ENCODE measurements at regions not wholly inside any gene's neighbourhood (a gene's known extent, or its start where the extent isn't known, plus 50 kb on each side); places are given as distances from the start of the nearest gene placed in this dataset.

DNA sequence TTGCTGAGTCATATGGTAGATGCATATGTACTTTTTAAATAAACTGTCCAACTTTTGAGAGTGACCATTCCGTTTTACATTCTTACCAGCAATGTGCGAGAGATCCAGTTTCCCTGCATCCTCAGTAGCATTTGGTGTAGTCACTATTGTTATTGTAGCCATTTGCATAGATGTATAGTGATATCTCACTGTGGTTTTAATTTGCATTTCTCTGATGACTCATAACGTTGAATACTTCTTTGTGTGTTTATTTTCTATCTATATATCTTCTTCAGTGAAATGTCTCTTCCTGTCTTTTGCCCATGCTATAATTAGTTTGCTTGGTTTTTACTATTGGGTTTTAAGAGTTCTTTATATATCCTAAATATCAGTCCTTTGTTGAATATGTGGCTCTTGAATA is 255.7 kb upstream of the GRM7 start:
- intact Hi-C loops (cut with DNase I) = no loop called here
- H3K36me3 ChIP-seq = no peaks in the 10 kb centered on the region
- no peak overlapping the region for H3K27ac ChIP-seq
- no peaks in the 10 kb centered on the region for H3K9me3 ChIP-seq
- H3K4me1 ChIP-seq = no peaks in the 10 kb centered on the region
- 77 to 80% methylated on average over 3 of the region's 3 CpGs for WGBS, 2 donors
- no peak overlapping the region for H3K4me3 ChIP-seq (replicated peaks in 1 of 3)
- TF ChIP-seq CTCF (IDR thresholded peaks at IDR 0.05) (no peak), POLR2A (IDR thresholded peaks at IDR 0.05) (no peak)
- no peak for DNase-seq
- H3K27me3 ChIP-seq = no peaks in the 10 kb centered on the region

DNA sequence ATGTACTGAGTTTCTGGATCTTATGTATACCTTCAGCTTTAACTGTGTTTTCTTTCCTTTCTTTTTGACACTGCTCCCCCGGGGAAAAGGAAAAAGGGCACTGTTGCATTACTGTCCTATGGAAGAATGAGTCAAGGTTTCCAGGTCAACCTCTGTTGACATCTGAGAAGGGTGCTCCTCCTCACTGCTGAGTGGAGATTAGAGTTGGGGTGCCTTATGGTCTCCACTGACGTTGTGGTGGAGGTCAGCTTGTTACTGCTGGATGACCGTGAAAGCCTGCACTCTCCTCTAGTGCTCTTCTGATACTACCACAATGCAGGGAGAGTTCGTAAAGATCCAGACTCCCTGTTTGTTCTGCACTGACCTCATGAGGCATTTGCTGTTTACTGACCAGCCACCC is 252.1 kb upstream of the GRM7 start:
- H3K36me3 ChIP-seq = no peaks in the 10 kb centered on the region
- TF ChIP-seq POLR2A (IDR thresholded peaks at IDR 0.05) = no peak
- TF ChIP-seq CTCF (IDR thresholded peaks at IDR 0.05) = no peak
- intact Hi-C loops (cut with DNase I) = no loop called here
- H3K4me1 ChIP-seq = no peaks in the 10 kb centered on the region
- WGBS, 2 donors = 70% methylated on average over 2 of the region's 4 CpGs; no CpG with 5 or more reads in 1 of the 2 donors
- H3K27me3 ChIP-seq = no peaks in the 10 kb centered on the region
- no peaks in the 10 kb centered on the region for H3K9me3 ChIP-seq
- no peak overlapping the region for H3K4me3 ChIP-seq (replicated peaks in 1 of 3)
- DNase-seq = no peak
- no peak overlapping the region for H3K27ac ChIP-seq

- 87% methylated on average over 4 of the region's 4 CpGs; no CpG with 5 or more reads in 1 of the 2 donors for WGBS, 2 donors
- DNase-seq = no peak
- no peaks in the 10 kb centered on the region for H3K36me3 ChIP-seq
- H3K27me3 ChIP-seq = no peaks in the 10 kb centered on the region
- no peak overlapping the region for H3K4me3 ChIP-seq (replicated peaks in 1 of 3)
- H3K9me3 ChIP-seq = no peaks in the 10 kb centered on the region
- no peaks in the 10 kb centered on the region for H3K4me1 ChIP-seq
- no peak overlapping the region for H3K27ac ChIP-seq
- TF ChIP-seq CTCF (IDR thresholded peaks at IDR 0.05) (no peak), POLR2A (IDR thresholded peaks at IDR 0.05) (no peak)
- intact Hi-C loops (cut with DNase I) = no loop called here
Observed at GRCh38 chr3:6612034-6612616, 248.8 kb upstream of the GRM7 start.

DNA sequence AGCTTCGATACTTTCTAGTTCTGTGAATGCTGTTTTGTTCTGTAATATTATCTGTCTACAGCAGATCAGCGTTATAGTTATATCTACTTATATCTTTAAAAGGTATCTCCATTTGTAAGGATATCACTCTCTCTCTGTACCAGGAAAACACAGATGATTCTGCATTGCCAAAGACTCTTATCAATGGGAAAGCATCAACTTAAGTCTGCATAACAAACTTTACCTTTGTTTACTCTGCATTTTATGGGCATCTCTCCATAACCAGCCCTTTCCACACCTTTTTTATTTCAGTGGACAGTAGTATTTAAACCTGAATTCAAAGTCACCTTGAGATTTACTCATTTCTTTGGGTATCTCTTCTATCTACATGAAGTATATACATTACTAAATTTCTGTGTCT is 238.7 kb upstream of the GRM7 start:
- Histone ChIP-seq H3K9me3 (no peaks in the 10 kb centered on the region), H3K4me3 (replicated peaks in 1 of 3) (no peak overlapping the region), H3K27me3 (no peaks in the 10 kb centered on the region), H3K27ac (no peak overlapping the region), H3K4me1 (no peaks in the 10 kb centered on the region), H3K36me3 (no peaks in the 10 kb centered on the region)
- DNase-seq = no peak
- intact Hi-C loops (cut with DNase I) = no loop called here
- no peak for TF ChIP-seq POLR2A (IDR thresholded peaks at IDR 0.05)
- no peak for TF ChIP-seq CTCF (IDR thresholded peaks at IDR 0.05)
- 93 to 98% methylated on average over 2 of the region's 2 CpGs for WGBS, 2 donors

GRCh38 chr3:6622712-6623111 is 238.2 kb upstream of the GRM7 start:
- no peak overlapping the region for H3K27ac ChIP-seq
- intact Hi-C loops (cut with DNase I) = no loop called here
- DNase-seq = no peak
- no peaks in the 10 kb centered on the region for H3K9me3 ChIP-seq
- 65 to 71% methylated on average over 1 of the region's 1 CpG for WGBS, 2 donors
- no peak overlapping the region for H3K4me3 ChIP-seq (replicated peaks in 1 of 3)
- H3K4me1 ChIP-seq = no peaks in the 10 kb centered on the region
- TF ChIP-seq CTCF (IDR thresholded peaks at IDR 0.05) = no peak
- TF ChIP-seq POLR2A (IDR thresholded peaks at IDR 0.05) = no peak
- no peaks in the 10 kb centered on the region for H3K36me3 ChIP-seq
- H3K27me3 ChIP-seq = no peaks in the 10 kb centered on the region
